GM10266 (cell line): ENCODE measurements at regions not wholly inside any gene's neighbourhood (a gene's known extent, or its start where the extent isn't known, plus 50 kb on each side); places are given as distances from the start of the nearest gene placed in this dataset.

Source experiments
- DNase-seq: peaks from one replicate; pipeline ENCODE4 v3.0.0; 2012; ENCODE audit errors: extremely low spot score
- TF ChIP-seq, protein P1 (sequence below): IDR thresholded peaks from 2 replicates; pipeline ENCODE4 v1.5.1; 2012; ENCODE audit warnings: mild to moderate bottlenecking, low read depth; ENCODE audit not compliant: control insufficient read depth, insufficient read depth; ENCODE audit errors: missing control alignments

DNA sequence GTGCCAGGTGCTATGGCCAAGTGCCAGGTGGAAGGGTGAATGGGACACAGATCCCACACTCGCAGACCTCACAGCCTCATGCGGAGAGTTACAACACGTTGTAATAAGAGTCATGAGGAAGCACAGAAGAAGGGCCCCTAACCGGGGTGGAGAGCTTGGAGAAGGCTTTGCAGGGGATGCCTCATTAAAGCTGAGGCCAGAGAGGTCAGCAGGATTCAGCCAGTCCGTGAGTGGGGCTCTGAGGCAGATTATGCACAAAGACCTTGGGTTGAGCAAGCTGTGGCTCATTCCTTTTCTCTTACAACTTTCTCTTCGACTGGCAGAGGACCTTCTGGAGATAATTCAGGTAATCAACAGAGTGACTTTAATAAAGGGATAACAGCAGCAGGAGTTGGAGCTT is 65.3 kb upstream of the SNRK start:
- DNase-seq = no peak
- TF ChIP-seq, protein P1, sequence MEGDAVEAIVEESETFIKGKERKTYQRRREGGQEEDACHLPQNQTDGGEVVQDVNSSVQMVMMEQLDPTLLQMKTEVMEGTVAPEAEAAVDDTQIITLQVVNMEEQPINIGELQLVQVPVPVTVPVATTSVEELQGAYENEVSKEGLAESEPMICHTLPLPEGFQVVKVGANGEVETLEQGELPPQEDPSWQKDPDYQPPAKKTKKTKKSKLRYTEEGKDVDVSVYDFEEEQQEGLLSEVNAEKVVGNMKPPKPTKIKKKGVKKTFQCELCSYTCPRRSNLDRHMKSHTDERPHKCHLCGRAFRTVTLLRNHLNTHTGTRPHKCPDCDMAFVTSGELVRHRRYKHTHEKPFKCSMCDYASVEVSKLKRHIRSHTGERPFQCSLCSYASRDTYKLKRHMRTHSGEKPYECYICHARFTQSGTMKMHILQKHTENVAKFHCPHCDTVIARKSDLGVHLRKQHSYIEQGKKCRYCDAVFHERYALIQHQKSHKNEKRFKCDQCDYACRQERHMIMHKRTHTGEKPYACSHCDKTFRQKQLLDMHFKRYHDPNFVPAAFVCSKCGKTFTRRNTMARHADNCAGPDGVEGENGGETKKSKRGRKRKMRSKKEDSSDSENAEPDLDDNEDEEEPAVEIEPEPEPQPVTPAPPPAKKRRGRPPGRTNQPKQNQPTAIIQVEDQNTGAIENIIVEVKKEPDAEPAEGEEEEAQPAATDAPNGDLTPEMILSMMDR = no peak

GRCh38 chr3:43219616-43220015 is 66.7 kb upstream of the SNRK start:
- no peak for DNase-seq

GRCh38 chr3:43218921-43219320 is 67.4 kb upstream of the SNRK start:
- TF ChIP-seq, protein P1 = no peak
- DNase-seq = no peak

More at GRCh38 chr3:43219616-43220015, 66.7 kb upstream of the SNRK start:
- TF ChIP-seq, protein P1 = no peak

GRCh38 chr3:43218156-43218555 is 68.2 kb upstream of the SNRK start:
- TF ChIP-seq, protein P1 = no peak

GRCh38 chr3:43217633-43218032 is 68.7 kb upstream of the SNRK start:
- DNase-seq = no peak
- TF ChIP-seq, protein P1 = no peak

More at GRCh38 chr3:43218156-43218555, 68.2 kb upstream of the SNRK start:
- no peak for DNase-seq

- TF ChIP-seq, protein P1 = no peak
- DNase-seq = no peak
Observed at GRCh38 chr3:43217206-43217605, 69.1 kb upstream of the SNRK start.

- TF ChIP-seq, protein P1 = peak; percentile 5
- no peak for DNase-seq
Observed at GRCh38 chr3:43215663-43216275, 70.6 kb upstream of the SNRK start.
